HG03575 (cell line): ENCODE measurements at regions not wholly inside any gene's neighbourhood (a gene's known extent, or its start where the extent isn't known, plus 50 kb on each side); places are given as distances from the start of the nearest gene placed in this dataset.

Experiments
- ATAC-seq: cut with Tn5 transposase; IDR thresholded peaks from one replicate; pipeline ENCODE4 v1.9.1; 2021; ENCODE audit not compliant: unreplicated experiment, insufficient number of reproducible peaks, low FRiP score; ENCODE audit errors: extremely low read depth

- no peak for ATAC-seq
Measured at GRCh38 chr13:73508841-73509240, 450.0 kb downstream of the KLF5 start.

GRCh38 chr13:73505376-73505890, 446.6 kb downstream of the KLF5 start:
- no peak for ATAC-seq

- no peak for ATAC-seq
Measured at GRCh38 chr13:73499695-73500094, 440.9 kb downstream of the KLF5 start.

- ATAC-seq: no peak
Measured at GRCh38 chr13:73497430-73497829, 438.6 kb downstream of the KLF5 start.

GRCh38 chr13:73496711-73497110, 437.9 kb downstream of the KLF5 start:
- ATAC-seq: no peak

- no peak for ATAC-seq
Measured at GRCh38 chr13:73492811-73493210, 434.0 kb downstream of the KLF5 start.

- no peak for ATAC-seq
Measured at GRCh38 chr13:73482556-73482955, 423.8 kb downstream of the KLF5 start.

- ATAC-seq: no peak
Measured at GRCh38 chr13:73481886-73482445, 423.2 kb downstream of the KLF5 start.

- no peak for ATAC-seq
Measured at GRCh38 chr13:73480779-73481559, 422.2 kb downstream of the KLF5 start.

- ATAC-seq: no peak
Measured at GRCh38 chr13:73479856-73480255, 421.1 kb downstream of the KLF5 start.

GRCh38 chr13:73479351-73479750, 420.5 kb downstream of the KLF5 start:
- ATAC-seq: no peak

- ATAC-seq: no peak
Measured at GRCh38 chr13:73477441-73477840, 418.6 kb downstream of the KLF5 start.

- no peak for ATAC-seq
Measured at GRCh38 chr13:73473016-73473415, 414.2 kb downstream of the KLF5 start.

- no peak for ATAC-seq
Measured at GRCh38 chr13:73467125-73467524, 408.3 kb downstream of the KLF5 start.

- ATAC-seq: no peak
Measured at GRCh38 chr13:73466561-73466960, 407.8 kb downstream of the KLF5 start.

- no peak for ATAC-seq
Measured at GRCh38 chr13:73465617-73465971, 406.8 kb downstream of the KLF5 start.

GRCh38 chr13:73464758-73465616, 406.2 kb downstream of the KLF5 start:
- ATAC-seq: no peak

- no peak for ATAC-seq
Measured at GRCh38 chr13:73462241-73462640, 403.4 kb downstream of the KLF5 start.

GRCh38 chr13:73451221-73452029, 392.6 kb downstream of the KLF5 start:
- no peak for ATAC-seq
